CD14-positive monocyte (primary cell): ENCODE measurements at regions not wholly inside any gene's neighbourhood (a gene's known extent, or its start where the extent isn't known, plus 50 kb on each side); places are given as distances from the start of the nearest gene placed in this dataset.

ENCODE experiments used
- DNase-seq, 3 donors: peaks; one replicate each; pipeline ENCODE4 v3.0.0-alpha.2; 2011 to 2022
- H2AFZ ChIP-seq: 2 replicates; pipeline ENCODE4 v1.6.0; 2012; ENCODE audit warnings: mild to moderate bottlenecking, low read depth, low read length, inconsistent platforms; ENCODE audit not compliant: insufficient read depth, poor library complexity, severe bottlenecking
- H3K27ac ChIP-seq, 2 donors: 1 replicate in 1 of 2; 2 replicates in 1 of 2; pipeline ENCODE4 v1.5.1; 2012 to 2013; ENCODE audit warnings: low read length in 2 of 2, control low read depth in 1 of 2, inconsistent platforms in 1 of 2, low read depth in 1 of 2, mild to moderate bottlenecking in 1 of 2
- H3K27me3 ChIP-seq, 2 donors: one replicate each; pipeline versions ENCODE4 v1.6.0 to v1.6.1; 2011 to 2013; ENCODE audit warnings: low read length in 2 of 2; ENCODE audit not compliant: control insufficient read depth in 2 of 2, insufficient read depth in 2 of 2
- H3K36me3 ChIP-seq, 2 donors: replicated peaks in 1 of 2; 1 replicate in 1 of 2; 2 replicates in 1 of 2; pipeline versions ENCODE4 v1.5.1 to v1.6.1; 2012 to 2013; ENCODE audit warnings: low read length in 2 of 2, control low read depth in 1 of 2, inconsistent platforms in 1 of 2, mild to moderate bottlenecking in 1 of 2; ENCODE audit not compliant: insufficient read depth in 2 of 2, control insufficient read depth in 1 of 2
- H3K4me1 ChIP-seq, 2 donors: 1 replicate in 1 of 2; 2 replicates in 1 of 2; pipeline versions ENCODE4 v1.5.1 to v1.6.1; 2012 to 2013; ENCODE audit warnings: low read length in 2 of 2, control low read depth in 1 of 2, inconsistent platforms in 1 of 2, mild to moderate bottlenecking in 1 of 2, moderate library complexity in 1 of 2; ENCODE audit not compliant: insufficient read depth in 2 of 2, control insufficient read depth in 1 of 2
- H3K4me2 ChIP-seq: replicated peaks from 2 replicates; pipeline ENCODE3; 2012; ENCODE audit warnings: low read length, moderate library complexity, mild to moderate bottlenecking; ENCODE audit not compliant: poor library complexity, severe bottlenecking; ENCODE audit errors: extremely low read depth
- H3K4me3 ChIP-seq, 3 experiments: fragments of 200-600 bp in 1 of 3; sonication (generic) in 1 of 3; replicated peaks in 1 of 3; 1 replicate in 2 of 3; 2 replicates in 1 of 3; pipeline ENCODE4 v1.5.1; 2011 to 2013; ENCODE audit warnings: low read length in 3 of 3, mild to moderate bottlenecking in 3 of 3, control low read depth in 2 of 3, low read depth in 2 of 3, inconsistent platforms in 1 of 3, moderate library complexity in 1 of 3
- H3K79me2 ChIP-seq: 2 replicates; pipeline ENCODE4 v1.6.0; 2012; ENCODE audit warnings: mild to moderate bottlenecking, control low read depth, inconsistent platforms, low read length, moderate library complexity; ENCODE audit not compliant: insufficient read depth
- H3K9ac ChIP-seq: 2 replicates; pipeline ENCODE4 v1.6.0; 2017; ENCODE audit warnings: low read length, mild to moderate bottlenecking; ENCODE audit not compliant: insufficient read depth, poor library complexity, severe bottlenecking
- H3K9me3 ChIP-seq, 2 donors: replicated peaks in 1 of 2; 1 replicate in 1 of 2; 2 replicates in 1 of 2; pipeline versions ENCODE4 v1.5.1 to v1.6.1; 2012 to 2013; ENCODE audit warnings: low read length in 2 of 2, control low read depth in 1 of 2; ENCODE audit not compliant: control insufficient read depth in 1 of 2, insufficient read depth in 1 of 2
- H4K20me1 ChIP-seq: 2 replicates; pipeline ENCODE4 v1.6.0; 2012; ENCODE audit warnings: mild to moderate bottlenecking, low read length, control low read depth, moderate library complexity; ENCODE audit not compliant: insufficient read depth
- H3K27ac Mint-ChIP-seq, 7 donors: one replicate each; pipeline ENCODE4 v1.8.0; 2020; ENCODE audit warnings: mild to moderate bottlenecking in 7 of 7, mixed read lengths in 7 of 7, moderate library complexity in 6 of 7, inconsistent platforms in 2 of 7
- H3K27me3 Mint-ChIP-seq, 3 donors: one replicate each; pipeline ENCODE4 v1.8.0; 2021 to 2022; ENCODE audit warnings: low read depth in 3 of 3, mild to moderate bottlenecking in 3 of 3, mixed read lengths in 3 of 3, moderate library complexity in 3 of 3, inconsistent platforms in 1 of 3
- H3K36me3 Mint-ChIP-seq, 2 donors: one replicate each; pipeline ENCODE4 v1.8.0; 2020; ENCODE audit warnings: mixed read lengths in 2 of 2, inconsistent platforms in 1 of 2, mild to moderate bottlenecking in 1 of 2
- H3K4me1 Mint-ChIP-seq: one replicate; pipeline ENCODE4 v1.8.0; 2020; ENCODE audit warnings: mild to moderate bottlenecking, mixed read lengths
- H3K4me3 Mint-ChIP-seq, 2 donors: one replicate each; pipeline ENCODE4 v1.8.0; 2020; ENCODE audit warnings: mild to moderate bottlenecking in 2 of 2, mixed read lengths in 2 of 2, moderate library complexity in 1 of 2
- H3K9me3 Mint-ChIP-seq, 7 donors: one replicate each; pipeline ENCODE4 v1.8.0; 2020 to 2022; ENCODE audit warnings: mixed read lengths in 7 of 7, mild to moderate bottlenecking in 6 of 7, moderate library complexity in 6 of 7, inconsistent platforms in 2 of 7
- CTCF ChIP-seq: fragments of 200-600 bp; IDR thresholded peaks from one replicate; pipeline ENCODE4 v1.8.0; 2022; ENCODE audit warnings: antibody characterized with exemption, mild to moderate bottlenecking
- WGBS: methylation state at CpG from one replicate; pipeline ENCODE4 v1.1.5; 2013; ENCODE audit warnings: missing lambda C conversion rate; ENCODE audit not compliant: insufficient coverage; 5-methylcytosine and 5-hydroxymethylcytosine counted together
- intact Hi-C, 2 donors: fragments of 100-400 bp; cut with micrococcal nuclease; formaldehyde crosslinking; loops; one replicate each; pipeline versions ENCODE4 v1.15.0 to v1.15.1; 2023

GRCh38 chr1:194437135-194437534 is 1250.7 kb upstream of the B3GALT2 start:
- Mint-ChIP-seq H3K4me3 (no peak overlapping the region), H3K27ac (no peak overlapping the region), H3K27me3 (no peaks in the 10 kb centered on the region), H3K9me3 (peaks cover 6 to 22% (median 14%) of the 10 kb centered on the region in 7 donors), H3K4me1 (no peaks in the 10 kb centered on the region), H3K36me3 (no peaks in the 10 kb centered on the region)
- no peak overlapping the region for H3K27ac ChIP-seq
- no peaks in the 10 kb centered on the region for H4K20me1 ChIP-seq
- no peaks in the 10 kb centered on the region for H3K4me1 ChIP-seq
- intact Hi-C loops: no loop called here
- no peak overlapping the region for H3K4me3 ChIP-seq
- H3K36me3 ChIP-seq: no peaks in the 10 kb centered on the region
- no peak for TF ChIP-seq CTCF
- 100% methylated on average over 2 of the region's 2 CpGs for WGBS
- H3K4me2 ChIP-seq: no peak overlapping the region
- H3K27me3 ChIP-seq: no peaks in the 10 kb centered on the region
- DNase-seq: no peak
- H3K79me2 ChIP-seq: no peaks in the 10 kb centered on the region
- H3K9me3 ChIP-seq: peaks cover 12 to 17% of the 10 kb centered on the region in 2 donors
- H2AFZ ChIP-seq: no peak overlapping the region
- no peak overlapping the region for H3K9ac ChIP-seq

GRCh38 chr1:194431121-194431520 is 1244.7 kb upstream of the B3GALT2 start:
- H3K9me3 ChIP-seq: peaks cover 0 to 12% of the 10 kb centered on the region in 2 donors
- H4K20me1 ChIP-seq: no peaks in the 10 kb centered on the region
- no peaks in the 10 kb centered on the region for H3K27me3 Mint-ChIP-seq
- TF ChIP-seq CTCF: no peak
- H3K4me1 ChIP-seq: no peaks in the 10 kb centered on the region
- peaks cover 2 to 20% (median 10%) of the 10 kb centered on the region in 7 donors for H3K9me3 Mint-ChIP-seq
- DNase-seq: no peak
- no peak overlapping the region for H3K4me3 Mint-ChIP-seq
- H3K27me3 ChIP-seq: no peaks in the 10 kb centered on the region
- no peak overlapping the region for H3K9ac ChIP-seq
- no peak overlapping the region for H3K27ac Mint-ChIP-seq
- no peak overlapping the region for H3K4me2 ChIP-seq
- intact Hi-C loops: no loop called here
- H3K4me1 Mint-ChIP-seq: no peaks in the 10 kb centered on the region
- H3K27ac ChIP-seq: no peak overlapping the region
- 96% methylated on average over 12 of the region's 21 CpGs for WGBS
- no peak overlapping the region for H3K4me3 ChIP-seq
- H3K36me3 ChIP-seq: no peaks in the 10 kb centered on the region
- no peaks in the 10 kb centered on the region for H3K36me3 Mint-ChIP-seq
- no peaks in the 10 kb centered on the region for H3K79me2 ChIP-seq
- no peak overlapping the region for H2AFZ ChIP-seq
